ENCODE measurements at regions not wholly inside any gene's neighbourhood (a gene's known extent, or its start where the extent isn't known, plus 50 kb on each side); places are given as distances from the start of the nearest gene placed in this dataset.

- no peak for DNase-seq
- Histone ChIP-seq H3K27ac (ENCODE audit: low read depth in 1 of 2, low read length in 2 of 2) (no peak overlapping the region), H3K36me3 (replicated peaks in 1 of 2; ENCODE audit: control insufficient read depth in 1 of 2, insufficient read depth in 2 of 2, low read length in 2 of 2) (no peaks in the 10 kb centered on the region), H3K4me1 (ENCODE audit: control insufficient read depth in 1 of 2, insufficient read depth in 2 of 2, low read length in 2 of 2) (no peaks in the 10 kb centered on the region), H3K4me2 (replicated peaks; ENCODE audit: extremely low read depth, low read length, poor library complexity, severe bottlenecking) (no peak overlapping the region), H3K27me3 (ENCODE audit: control insufficient read depth in 2 of 2, insufficient read depth in 2 of 2, low read length in 2 of 2) (no peaks in the 10 kb centered on the region), H3K79me2 (ENCODE audit: insufficient read depth, low read length) (no peaks in the 10 kb centered on the region), H2AFZ (ENCODE audit: insufficient read depth, low read depth, low read length, poor library complexity, severe bottlenecking) (no peak overlapping the region), H3K9ac (ENCODE audit: insufficient read depth, low read length, poor library complexity, severe bottlenecking) (no peak overlapping the region), H3K4me3 (replicated peaks in 1 of 3; ENCODE audit: low read depth in 2 of 3, low read length in 3 of 3) (no peak overlapping the region), H4K20me1 (ENCODE audit: insufficient read depth, low read length) (no peaks in the 10 kb centered on the region), H3K9me3 (replicated peaks in 1 of 2; ENCODE audit: control insufficient read depth in 1 of 2, insufficient read depth in 1 of 2, low read length in 2 of 2) (no peaks in the 10 kb centered on the region)
- Mint-ChIP-seq H3K4me1 (peaks cover 4% of the 10 kb centered on the region), H3K4me3 (no peak overlapping the region), H3K27ac (no peak overlapping the region), H3K36me3 (no peaks in the 10 kb centered on the region), H3K9me3 (no peaks in the 10 kb centered on the region), H3K27me3 (ENCODE audit: low read depth in 3 of 3) (no peaks in the 10 kb centered on the region)
- TF ChIP-seq, protein P1, sequence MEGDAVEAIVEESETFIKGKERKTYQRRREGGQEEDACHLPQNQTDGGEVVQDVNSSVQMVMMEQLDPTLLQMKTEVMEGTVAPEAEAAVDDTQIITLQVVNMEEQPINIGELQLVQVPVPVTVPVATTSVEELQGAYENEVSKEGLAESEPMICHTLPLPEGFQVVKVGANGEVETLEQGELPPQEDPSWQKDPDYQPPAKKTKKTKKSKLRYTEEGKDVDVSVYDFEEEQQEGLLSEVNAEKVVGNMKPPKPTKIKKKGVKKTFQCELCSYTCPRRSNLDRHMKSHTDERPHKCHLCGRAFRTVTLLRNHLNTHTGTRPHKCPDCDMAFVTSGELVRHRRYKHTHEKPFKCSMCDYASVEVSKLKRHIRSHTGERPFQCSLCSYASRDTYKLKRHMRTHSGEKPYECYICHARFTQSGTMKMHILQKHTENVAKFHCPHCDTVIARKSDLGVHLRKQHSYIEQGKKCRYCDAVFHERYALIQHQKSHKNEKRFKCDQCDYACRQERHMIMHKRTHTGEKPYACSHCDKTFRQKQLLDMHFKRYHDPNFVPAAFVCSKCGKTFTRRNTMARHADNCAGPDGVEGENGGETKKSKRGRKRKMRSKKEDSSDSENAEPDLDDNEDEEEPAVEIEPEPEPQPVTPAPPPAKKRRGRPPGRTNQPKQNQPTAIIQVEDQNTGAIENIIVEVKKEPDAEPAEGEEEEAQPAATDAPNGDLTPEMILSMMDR (IDR thresholded peaks at IDR 0.05), result no peak
- WGBS (ENCODE audit: insufficient coverage), result no CpG with 5 or more reads among the region's 1 CpG
- intact Hi-C loops (cut with micrococcal nuclease), result no loop called here
These were observed 149.9 kb upstream of the BEND6 start for GRCh38 chr6:56804996-56805395.

DNA sequence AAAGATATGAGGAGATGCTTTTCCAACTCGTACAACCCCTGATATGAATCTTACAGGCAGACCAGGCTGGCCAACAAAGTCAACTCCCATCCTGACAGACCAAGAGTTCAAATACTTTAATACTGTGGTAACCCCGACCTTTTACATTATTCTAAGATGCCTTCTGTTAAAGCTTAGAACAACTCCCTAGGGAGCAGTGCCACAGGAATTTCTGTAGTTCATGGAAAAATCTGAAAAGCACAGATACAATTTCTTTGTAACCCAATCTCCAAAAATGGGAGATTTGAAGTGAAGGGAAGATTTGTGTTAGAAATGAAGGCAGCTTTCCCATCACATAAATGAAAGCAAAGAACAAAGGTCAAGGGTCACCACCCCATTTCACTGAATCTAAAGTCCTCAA, 151.3 kb upstream of the BEND6 start:
- no peak overlapping the region for H3K4me2 ChIP-seq (replicated peaks; ENCODE audit: extremely low read depth, low read length, poor library complexity, severe bottlenecking)
- no peaks in the 10 kb centered on the region for H4K20me1 ChIP-seq (ENCODE audit: insufficient read depth, low read length)
- no peaks in the 10 kb centered on the region for H3K9me3 ChIP-seq (replicated peaks in 1 of 2; ENCODE audit: control insufficient read depth in 1 of 2, insufficient read depth in 1 of 2, low read length in 2 of 2)
- TF ChIP-seq, protein P1 (IDR thresholded peaks at IDR 0.05), result no peak
- H3K4me3 Mint-ChIP-seq, result no peak overlapping the region
- no peaks in the 10 kb centered on the region for H3K27me3 Mint-ChIP-seq (ENCODE audit: low read depth in 3 of 3)
- H3K4me1 ChIP-seq (ENCODE audit: control insufficient read depth in 1 of 2, insufficient read depth in 2 of 2, low read length in 2 of 2), result no peaks in the 10 kb centered on the region
- H3K4me3 ChIP-seq (replicated peaks in 1 of 3; ENCODE audit: low read depth in 2 of 3, low read length in 3 of 3), result no peak overlapping the region
- H3K9me3 Mint-ChIP-seq, result no peaks in the 10 kb centered on the region
- no peaks in the 10 kb centered on the region for H3K36me3 Mint-ChIP-seq
- no peak overlapping the region for H3K27ac Mint-ChIP-seq
- H3K36me3 ChIP-seq (replicated peaks in 1 of 2; ENCODE audit: control insufficient read depth in 1 of 2, insufficient read depth in 2 of 2, low read length in 2 of 2), result no peaks in the 10 kb centered on the region
- DNase-seq, result no peak
- H3K4me1 Mint-ChIP-seq, result peaks cover 10% of the 10 kb centered on the region
- H2AFZ ChIP-seq (ENCODE audit: insufficient read depth, low read depth, low read length, poor library complexity, severe bottlenecking), result no peak overlapping the region
- H3K27ac ChIP-seq (ENCODE audit: low read depth in 1 of 2, low read length in 2 of 2), result no peak overlapping the region
- H3K79me2 ChIP-seq (ENCODE audit: insufficient read depth, low read length), result no peaks in the 10 kb centered on the region
- WGBS (ENCODE audit: insufficient coverage), result no CpG with 5 or more reads among the region's 2 CpGs
- intact Hi-C loops (cut with micrococcal nuclease), result no loop called here
- H3K27me3 ChIP-seq (ENCODE audit: control insufficient read depth in 2 of 2, insufficient read depth in 2 of 2, low read length in 2 of 2), result no peaks in the 10 kb centered on the region
- H3K9ac ChIP-seq (ENCODE audit: insufficient read depth, low read length, poor library complexity, severe bottlenecking), result no peak overlapping the region
